Right hindlimb (tissue), 1 donor: ENCODE measurements at regions not wholly inside any gene's neighbourhood (a gene's known extent, or its start where the extent isn't known, plus 50 kb on each side); places are given as distances from the start of the nearest gene placed in this dataset.
"Not testable (repeated sequence)": the region's sequence is repeated elsewhere in the genome, so short reads cannot be mapped to it uniquely, and the experiment has no call there.

Experiments
- DNase-seq: peaks from one replicate; pipeline ENCODE4 v3.0.0-alpha.2; 2018

GRCh38 chr3:180424305-180424704, 177.7 kb upstream of the TTC14 start:
- DNase-seq = not testable (repeated sequence)

DNA sequence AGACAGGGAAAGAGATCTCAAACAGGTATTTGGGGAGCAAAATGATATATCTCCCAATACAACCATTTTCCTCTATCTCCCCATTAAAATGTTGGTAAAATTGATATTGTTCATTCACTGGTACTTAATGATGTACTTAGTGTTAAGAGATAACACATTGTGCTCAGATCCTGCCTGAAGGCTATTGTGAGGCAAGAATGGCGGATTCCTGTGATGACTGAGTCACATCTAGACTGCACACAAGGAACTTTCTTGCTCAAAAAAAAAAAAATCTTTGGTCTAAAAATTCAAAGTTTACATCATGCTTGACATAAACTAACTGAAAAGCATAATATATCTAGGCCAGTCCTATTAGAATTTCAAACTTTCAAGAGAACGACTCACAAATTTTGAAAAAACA, 171.1 kb upstream of the TTC14 start:
- DNase-seq = no peak

- no peak for DNase-seq
Observed at GRCh38 chr3:180433152-180433551, 168.8 kb upstream of the TTC14 start.

- no peak for DNase-seq
Observed at GRCh38 chr3:180447136-180447535, 154.8 kb upstream of the TTC14 start.

GRCh38 chr3:180448407-180448806, 153.6 kb upstream of the TTC14 start:
- DNase-seq = not testable (repeated sequence)

- no peak for DNase-seq
Observed at GRCh38 chr3:180457225-180457624, 144.7 kb upstream of the TTC14 start.

DNA sequence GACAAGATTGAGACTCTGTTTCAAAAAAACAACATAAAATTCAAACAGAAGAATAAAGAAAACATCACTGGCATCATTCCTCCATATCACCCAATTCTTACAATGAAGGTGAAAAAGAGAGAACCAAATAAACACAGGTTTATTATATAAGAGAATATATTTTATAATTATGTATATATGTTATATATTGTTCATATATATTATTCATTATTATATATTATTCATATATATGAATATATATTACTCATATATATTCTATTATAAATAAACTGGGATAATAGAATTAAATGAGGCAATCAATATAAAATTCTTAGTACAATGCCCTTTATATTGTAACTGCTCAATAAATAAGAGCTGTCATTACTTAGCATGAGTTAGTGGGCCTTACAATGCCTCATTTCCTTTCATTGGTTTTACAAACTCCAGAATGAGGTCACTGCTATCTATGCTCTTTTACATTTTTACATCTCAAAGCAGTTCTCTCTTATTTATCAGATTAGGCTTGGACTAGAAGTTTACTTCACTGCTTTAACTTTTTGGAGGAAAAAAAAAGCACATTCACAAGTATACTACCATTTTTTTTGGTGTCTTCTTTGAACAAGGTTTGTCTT, 135.5 kb upstream of the TTC14 start:
- DNase-seq = no peak

- DNase-seq = no peak
Observed at GRCh38 chr3:180467177-180467576, 134.8 kb upstream of the TTC14 start.

DNA sequence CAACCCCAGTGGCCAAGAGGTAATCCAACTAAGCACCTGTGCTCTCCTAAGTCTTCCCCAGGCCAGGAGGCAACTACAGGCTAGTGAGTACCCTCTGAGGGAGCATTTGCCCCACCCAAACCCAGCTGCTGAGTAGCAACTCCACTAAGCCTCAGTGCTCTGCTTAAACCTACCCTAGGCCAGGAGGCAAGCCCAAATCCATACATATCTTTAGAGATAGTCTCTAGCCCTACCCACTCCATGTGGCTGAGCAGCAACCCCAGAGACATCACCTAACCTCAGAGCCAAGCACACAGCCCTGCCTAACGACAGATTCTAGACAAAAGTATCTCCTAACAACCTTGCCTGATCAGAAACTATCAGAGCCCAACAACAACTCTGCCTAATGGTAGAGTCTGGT, 132.8 kb upstream of the TTC14 start:
- no peak for DNase-seq

GRCh38 chr3:180478695-180479094, 123.3 kb upstream of the TTC14 start:
- DNase-seq = no peak

DNA sequence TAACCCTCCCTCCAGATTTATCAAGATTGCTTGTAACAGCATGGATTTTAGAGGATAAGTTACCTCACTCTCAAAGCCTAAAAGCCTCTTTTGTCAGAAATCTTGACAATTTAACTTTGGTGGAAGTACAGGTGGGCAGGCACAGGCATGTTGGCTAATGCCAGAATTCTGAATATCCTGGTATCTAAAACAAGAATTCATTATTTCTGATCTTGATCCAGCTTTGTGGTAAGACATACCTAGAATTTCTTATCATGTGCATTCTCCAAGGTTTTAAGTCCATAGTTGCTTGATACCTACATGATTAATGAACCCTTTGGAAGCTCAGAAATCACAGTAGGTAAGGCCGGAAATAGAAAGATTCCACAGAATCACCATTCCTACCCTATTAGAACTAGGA, 109.9 kb upstream of the TTC14 start:
- no peak for DNase-seq

- DNase-seq = no peak
Observed at GRCh38 chr3:180496995-180497394, 105.0 kb upstream of the TTC14 start.

DNA sequence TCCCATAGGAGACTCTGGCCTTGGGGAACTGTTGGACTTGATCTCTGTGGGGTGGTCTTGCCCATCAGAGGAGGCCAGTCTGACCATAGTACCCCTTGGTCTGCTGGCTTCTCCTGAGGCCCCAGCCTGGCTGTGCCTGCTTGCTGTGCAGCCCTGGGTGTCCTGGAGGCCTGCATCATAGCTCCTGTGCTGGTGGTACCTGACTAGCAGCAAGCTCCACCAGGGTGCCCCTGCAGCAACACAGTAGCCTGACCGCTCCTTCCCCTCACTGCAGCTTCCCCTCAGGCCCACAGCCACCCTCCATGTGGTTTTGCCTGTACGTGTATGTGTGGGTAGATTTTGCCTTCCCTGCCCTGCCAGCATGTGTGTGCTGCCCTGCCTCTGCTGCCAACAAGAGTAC, 85.6 kb upstream of the TTC14 start:
- DNase-seq = no peak

DNA sequence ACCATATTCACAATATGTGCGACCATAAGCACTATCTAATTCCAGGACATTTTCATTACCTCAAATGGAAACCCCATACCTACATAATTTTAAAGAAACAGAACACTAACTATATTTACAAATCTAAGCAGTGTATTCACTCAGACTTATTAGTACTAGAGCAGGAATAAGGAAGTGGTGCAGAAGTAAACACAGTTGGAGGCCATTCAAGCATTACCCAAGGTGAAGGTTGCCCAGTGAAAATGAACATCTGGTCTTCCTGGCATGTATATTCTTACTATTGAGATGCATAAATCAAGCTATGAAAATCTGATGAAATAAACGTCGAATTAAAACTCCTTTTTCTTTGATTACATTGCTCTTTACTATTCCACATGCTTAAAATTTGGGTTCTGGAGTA, 78.9 kb upstream of the TTC14 start:
- no peak for DNase-seq

DNA sequence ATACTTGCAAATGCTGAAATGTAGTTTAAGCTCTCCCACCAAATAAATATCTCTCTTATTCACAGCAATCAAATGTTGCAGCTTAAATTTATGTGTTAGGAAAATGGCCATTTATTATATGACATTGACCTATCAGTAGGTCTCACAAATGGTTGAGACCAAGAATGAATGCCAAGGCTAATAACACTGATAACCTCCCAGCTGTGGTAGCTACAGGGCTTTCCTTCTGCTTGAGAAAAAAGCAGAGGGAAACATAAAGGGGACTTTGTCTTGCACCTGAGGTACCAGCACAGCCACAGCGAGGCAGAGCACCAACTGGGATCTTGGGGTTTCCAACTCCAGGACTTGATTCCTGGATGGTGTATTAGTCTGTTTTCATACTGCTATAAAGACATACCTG, 73.1 kb upstream of the TTC14 start:
- DNase-seq = no peak

DNA sequence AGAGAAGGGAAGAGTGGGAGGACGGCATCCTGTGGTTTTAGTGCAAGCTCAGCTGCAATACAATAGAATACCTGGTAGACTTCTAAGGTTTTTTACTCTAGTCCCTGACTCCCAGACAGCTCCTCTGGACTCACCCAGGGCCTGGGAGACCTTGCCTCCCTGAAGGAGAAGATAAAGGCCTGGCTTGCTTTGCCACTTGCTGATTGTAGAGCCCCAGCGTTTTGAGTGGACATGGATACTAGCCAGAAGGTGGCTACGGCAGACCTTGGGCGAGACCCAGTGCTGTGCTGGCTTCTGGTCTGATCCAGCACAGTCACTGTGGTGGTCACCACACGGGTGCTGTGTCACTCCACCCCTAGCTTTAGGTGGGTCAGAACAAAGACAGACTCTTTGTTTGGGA, 72.2 kb upstream of the TTC14 start:
- no peak for DNase-seq

DNA sequence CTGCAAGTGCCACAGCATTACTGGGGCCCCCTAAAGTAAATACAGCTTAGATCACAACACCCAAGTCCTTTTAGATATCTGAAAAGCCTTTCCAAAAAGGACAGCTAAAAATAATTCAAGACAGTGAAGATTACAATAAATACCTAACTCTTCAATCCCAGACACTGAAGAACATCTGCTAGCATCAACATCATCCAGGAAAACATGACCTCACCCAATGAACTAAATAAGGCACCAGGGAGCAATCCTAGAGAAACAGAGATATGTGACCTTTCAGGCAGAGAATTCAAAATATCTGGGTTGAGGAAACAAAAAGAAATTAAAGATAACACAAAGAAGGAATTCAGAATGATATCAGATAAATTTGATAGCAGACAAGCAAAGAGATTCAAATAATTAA, 71.7 kb upstream of the TTC14 start:
- DNase-seq = no peak

DNA sequence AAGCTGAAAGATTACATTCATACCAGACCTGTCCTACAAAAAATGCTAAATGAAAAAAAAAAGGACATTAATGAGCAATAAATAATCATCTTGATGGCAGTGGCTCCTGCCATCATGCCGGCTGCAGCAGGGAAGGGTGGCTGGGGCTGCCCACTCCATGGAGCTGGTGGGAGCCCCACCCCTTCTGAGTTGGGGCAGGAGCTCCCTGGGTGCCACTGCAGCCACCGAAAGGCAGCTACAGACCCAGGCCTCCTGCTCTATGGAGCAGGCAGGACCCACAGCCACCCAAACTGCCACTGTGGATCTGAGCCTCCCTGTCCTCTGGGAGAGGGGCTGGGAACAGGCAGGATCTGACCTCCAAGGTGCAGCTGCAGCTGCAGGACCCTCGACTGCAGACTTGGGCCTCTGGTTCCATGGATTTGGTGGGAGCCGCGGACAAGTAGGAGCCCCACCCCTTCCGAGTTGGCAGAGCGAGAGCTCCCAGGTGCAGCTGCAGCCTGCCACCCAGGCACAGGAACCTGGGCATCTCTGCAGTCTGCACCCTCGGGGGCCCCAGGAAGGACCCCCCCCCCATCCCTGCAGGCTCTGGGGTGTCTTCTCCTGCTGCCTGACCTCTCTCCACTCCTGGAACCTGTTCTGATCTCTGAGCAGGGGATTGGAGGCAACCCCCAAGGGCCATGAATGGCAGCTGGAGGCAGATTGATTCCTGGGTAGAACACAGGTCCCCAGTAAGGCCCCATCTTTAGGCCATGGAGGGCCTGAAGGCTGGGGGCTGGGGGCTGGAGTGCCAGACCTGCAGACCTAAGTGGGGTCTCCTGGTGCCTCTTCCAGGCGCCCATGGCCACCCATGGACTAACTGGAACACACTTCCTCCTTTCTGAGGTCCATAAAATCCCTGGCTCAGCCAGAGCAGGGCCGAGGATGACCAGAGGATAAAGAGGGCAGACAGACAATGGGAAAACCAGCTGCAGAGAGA, 70.4 kb upstream of the TTC14 start:
- no peak for DNase-seq

DNA sequence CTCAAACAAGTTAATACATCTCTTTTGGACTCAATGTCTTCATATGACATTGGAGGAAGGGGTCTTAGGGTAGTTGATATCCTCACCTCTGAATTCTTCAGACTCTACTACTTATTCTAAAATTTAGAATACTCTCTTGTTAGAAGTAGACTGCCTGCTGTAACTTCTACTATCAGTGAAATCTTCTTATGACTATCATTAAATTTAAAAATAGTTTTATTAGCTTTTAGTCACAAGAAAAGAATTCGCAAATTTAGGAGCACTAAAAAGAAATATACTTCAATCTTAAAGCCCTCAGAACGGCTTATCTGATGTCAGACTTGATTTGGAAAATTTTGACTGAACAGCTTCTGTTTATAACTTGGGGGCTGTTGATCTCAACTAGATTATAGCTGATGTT, 67.1 kb upstream of the TTC14 start:
- no peak for DNase-seq

DNA sequence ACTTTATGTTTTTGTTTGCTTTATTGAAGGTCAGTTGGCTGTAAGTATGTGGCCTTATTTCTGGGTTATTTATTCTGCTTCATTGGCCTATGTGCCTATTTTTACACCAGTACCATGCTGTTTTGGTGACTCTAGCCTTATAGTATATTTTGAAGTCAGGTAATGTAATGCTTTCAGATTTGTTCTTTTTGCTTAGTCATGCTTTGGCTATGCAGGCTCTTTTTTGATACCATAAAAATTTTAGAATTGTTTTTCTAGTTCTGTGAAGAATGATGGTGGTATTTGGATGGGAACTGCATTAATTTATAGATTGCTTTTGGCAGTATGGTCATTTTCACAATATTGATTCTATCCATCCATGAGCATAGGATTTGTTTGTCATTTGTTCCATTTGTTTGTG, 63.5 kb upstream of the TTC14 start:
- DNase-seq = no peak

DNA sequence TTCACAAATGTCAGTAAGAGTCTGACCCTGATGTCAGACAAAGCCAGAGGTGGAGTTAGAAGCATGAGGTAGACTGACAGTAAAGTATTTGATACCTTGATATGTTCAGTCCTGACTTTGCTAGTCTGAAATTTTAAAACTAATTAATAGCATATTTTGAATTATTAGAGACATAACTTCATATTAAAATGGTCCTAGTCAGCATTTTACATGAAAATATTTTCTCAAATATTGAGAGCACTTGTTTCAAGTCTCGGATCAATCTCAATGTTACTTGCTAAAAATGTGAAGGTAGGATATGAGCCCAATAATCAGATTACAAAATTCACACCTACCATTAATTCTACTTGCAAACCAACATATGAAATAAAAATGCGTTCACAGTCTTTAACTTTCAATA, 58.1 kb upstream of the TTC14 start:
- no peak for DNase-seq

DNA sequence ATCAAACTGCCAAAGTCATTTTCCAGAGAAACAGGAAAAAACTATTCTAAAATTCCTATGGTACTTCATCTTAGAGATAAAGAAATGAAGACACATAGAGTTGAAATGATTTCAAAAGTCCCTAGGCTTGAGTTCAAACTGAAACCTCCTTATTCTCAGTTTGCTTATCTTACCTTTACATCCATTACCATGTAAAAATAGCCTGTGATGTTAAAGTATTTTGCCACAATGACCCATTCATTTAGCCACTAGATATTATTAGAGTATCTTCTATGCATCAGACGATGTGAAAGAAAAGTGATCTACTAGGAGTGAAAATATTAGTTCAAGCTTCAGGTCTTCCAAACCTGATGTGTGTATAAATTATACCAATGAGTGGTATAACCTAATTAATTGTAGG, 55.1 kb upstream of the TTC14 start:
- DNase-seq = no peak

- DNase-seq = no peak
Observed at GRCh38 chr3:180548050-180548449, 53.9 kb upstream of the TTC14 start.
